Omental fat pad (tissue), 3 donors: ENCODE measurements at regions not wholly inside any gene's neighbourhood (a gene's known extent, or its start where the extent isn't known, plus 50 kb on each side); places are given as distances from the start of the nearest gene placed in this dataset.

Source experiments
- ATAC-seq: fragments of 150-250 bp; one replicate; pipeline ENCODE4 v1.9.1; 2016; ENCODE audit warnings: mild to moderate bottlenecking, moderate library complexity; ENCODE audit not compliant: low FRiP score
- DNase-seq: peaks from one replicate; pipeline ENCODE4 v3.0.0-alpha.2; 2019; ENCODE audit warnings: low spot score
- CTCF ChIP-seq, 3 donors: fragments of 450-650 bp; IDR thresholded peaks; one replicate each; pipeline ENCODE4 v1.5.1; 2016 to 2017; ENCODE audit warnings: antibody characterized with exemption in 3 of 3, mild to moderate bottlenecking in 3 of 3, moderate library complexity in 2 of 3

DNA sequence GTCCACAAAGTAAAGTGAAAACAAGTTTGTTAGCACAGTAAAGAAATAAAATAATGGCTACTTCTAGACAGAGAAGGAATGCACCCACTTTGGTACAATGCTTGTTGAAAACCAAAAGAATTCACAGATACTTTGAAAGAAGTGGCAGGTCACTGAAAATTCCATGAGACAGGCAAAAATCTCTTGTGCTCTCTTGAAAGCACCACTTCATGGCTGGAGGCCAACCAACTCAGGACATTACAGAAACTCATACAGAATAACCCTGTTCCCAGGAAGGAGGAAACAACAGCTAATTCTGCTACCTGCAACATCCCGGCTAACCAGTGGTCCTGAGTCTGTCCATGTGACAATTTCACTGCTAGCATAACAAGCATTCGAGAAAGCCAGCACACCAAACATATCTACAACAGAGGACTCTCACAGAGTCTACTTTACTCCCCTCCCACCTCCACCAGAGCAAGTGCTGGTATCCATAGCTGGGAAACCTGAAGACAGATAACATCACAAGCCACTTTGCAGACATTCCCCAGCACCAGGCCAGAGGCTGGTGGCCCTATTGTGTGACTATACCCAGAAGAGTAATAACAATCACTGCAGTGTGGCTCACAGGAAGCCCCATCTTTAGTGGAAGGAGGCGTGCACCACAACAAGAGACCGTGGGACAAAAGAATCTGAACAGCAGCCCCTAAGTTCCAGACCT, 255.3 kb upstream of the SLITRK3 start:
- no peak for TF ChIP-seq CTCF (IDR thresholded peaks at IDR 0.05)
- ATAC-seq (no peak), DNase-seq (no peak)

- DNase-seq (no peak), ATAC-seq (no peak)
- TF ChIP-seq CTCF (IDR thresholded peaks at IDR 0.05): no peak
Measured at GRCh38 chr3:165446555-165446954, 250.4 kb upstream of the SLITRK3 start.

- ATAC-seq: no peak
- TF ChIP-seq CTCF (IDR thresholded peaks at IDR 0.05): no peak
Measured at GRCh38 chr3:165444745-165445144, 248.6 kb upstream of the SLITRK3 start.

DNA sequence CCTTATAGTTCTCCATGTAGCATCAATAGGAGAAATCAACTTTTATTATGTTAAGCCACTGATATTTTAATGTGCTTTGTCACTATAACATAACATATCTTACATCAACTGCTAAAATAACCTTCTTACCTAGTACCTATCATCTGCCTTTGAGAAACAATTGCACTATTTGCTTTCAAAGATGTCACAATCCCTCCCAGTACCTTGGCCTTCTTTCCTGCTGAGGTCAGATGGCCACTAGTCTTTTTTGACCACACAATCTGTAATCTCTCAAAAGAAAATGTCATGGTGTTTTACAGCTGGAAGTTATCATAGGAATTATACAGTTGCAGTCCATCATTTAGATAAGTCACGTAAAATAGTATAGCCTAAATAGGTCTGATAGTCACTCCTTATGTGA, 247.5 kb upstream of the SLITRK3 start:
- no peak for DNase-seq
- no peak for ATAC-seq
- no peak for TF ChIP-seq CTCF (IDR thresholded peaks at IDR 0.05)

More at GRCh38 chr3:165444745-165445144, 248.6 kb upstream of the SLITRK3 start:
- no peak for DNase-seq

DNA sequence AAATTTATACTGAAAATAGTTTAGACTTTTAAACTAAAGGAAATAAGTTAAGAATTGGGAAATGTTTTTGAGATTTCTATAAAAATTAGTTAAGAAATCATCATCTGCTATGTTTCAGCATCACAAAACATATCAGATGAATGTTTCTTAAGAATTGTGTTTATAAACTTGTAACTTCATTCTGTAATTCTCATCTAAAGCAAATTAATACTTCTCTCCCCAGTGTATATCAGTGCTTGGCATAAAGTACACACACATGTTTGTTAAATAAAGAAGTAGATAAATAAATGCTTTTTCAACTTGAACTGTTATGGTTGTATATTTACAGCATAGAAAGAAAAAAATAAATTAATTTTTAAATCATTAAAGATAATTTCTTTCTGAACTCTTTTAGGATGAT, 245.9 kb upstream of the SLITRK3 start:
- no peak for DNase-seq
- no peak for ATAC-seq
- TF ChIP-seq CTCF (IDR thresholded peaks at IDR 0.05): no peak

GRCh38 chr3:165440380-165440779, 244.2 kb upstream of the SLITRK3 start:
- no peak for DNase-seq
- ATAC-seq: no peak
- TF ChIP-seq CTCF (IDR thresholded peaks at IDR 0.05): no peak

DNA sequence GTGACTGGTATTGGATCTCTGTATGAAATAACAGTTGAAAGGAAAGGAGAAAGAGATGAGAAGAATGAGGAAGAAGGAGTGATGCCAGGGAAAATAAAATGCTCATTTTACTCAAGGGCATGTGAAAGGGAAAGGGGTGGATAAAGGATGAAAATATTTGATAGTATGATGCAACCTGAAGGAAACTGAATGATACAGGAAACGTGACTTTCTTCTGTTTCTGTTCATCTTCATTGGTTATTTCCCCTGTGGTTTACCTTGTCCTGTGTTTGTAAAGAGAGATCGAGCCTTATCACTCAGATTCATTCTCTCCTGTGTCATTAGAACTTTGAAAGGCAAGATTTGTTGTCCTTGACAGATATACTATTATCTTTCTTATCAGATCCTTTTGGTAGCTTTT, 243.6 kb upstream of the SLITRK3 start:
- no peak for DNase-seq
- ATAC-seq: no peak
- TF ChIP-seq CTCF (IDR thresholded peaks at IDR 0.05): no peak
